HG02610 (cell line): ENCODE measurements at regions not wholly inside any gene's neighbourhood (a gene's known extent, or its start where the extent isn't known, plus 50 kb on each side); places are given as distances from the start of the nearest gene placed in this dataset.
"Not testable (repeated sequence)": the region's sequence is repeated elsewhere in the genome, so short reads cannot be mapped to it uniquely, and the experiment has no call there.

Source experiments
- ATAC-seq: cut with Tn5 transposase; IDR thresholded peaks from one replicate; pipeline ENCODE4 v1.9.1; 2021; ENCODE audit warnings: mild to moderate bottlenecking, moderate library complexity; ENCODE audit not compliant: unreplicated experiment

GRCh38 chr5:114957384-114957783, 212.3 kb downstream of the TRIM36 start:
- ATAC-seq: no peak

GRCh38 chr5:114953565-114953964, 216.1 kb downstream of the TRIM36 start:
- ATAC-seq: no peak

GRCh38 chr5:114952876-114953275, 216.8 kb downstream of the TRIM36 start:
- ATAC-seq: no peak

DNA sequence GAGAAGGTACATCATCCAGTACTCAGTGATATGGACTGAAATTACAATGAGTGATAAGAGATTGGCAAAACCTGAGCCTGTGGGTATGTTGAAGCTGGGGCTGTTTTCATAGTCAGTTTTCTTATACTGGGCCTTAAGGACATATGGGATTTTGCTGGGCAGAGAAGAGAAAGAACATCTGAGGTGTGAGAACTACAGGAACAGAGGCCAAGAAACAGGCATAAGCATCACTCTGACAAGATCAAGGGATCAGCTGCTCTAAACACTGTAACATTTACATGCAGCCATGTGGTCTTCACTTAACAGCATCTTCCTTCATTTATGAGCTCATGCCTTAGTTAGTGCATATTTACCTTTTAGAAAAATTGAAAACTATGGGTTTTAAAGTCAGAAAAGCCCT, 220.0 kb downstream of the TRIM36 start:
- no peak for ATAC-seq

DNA sequence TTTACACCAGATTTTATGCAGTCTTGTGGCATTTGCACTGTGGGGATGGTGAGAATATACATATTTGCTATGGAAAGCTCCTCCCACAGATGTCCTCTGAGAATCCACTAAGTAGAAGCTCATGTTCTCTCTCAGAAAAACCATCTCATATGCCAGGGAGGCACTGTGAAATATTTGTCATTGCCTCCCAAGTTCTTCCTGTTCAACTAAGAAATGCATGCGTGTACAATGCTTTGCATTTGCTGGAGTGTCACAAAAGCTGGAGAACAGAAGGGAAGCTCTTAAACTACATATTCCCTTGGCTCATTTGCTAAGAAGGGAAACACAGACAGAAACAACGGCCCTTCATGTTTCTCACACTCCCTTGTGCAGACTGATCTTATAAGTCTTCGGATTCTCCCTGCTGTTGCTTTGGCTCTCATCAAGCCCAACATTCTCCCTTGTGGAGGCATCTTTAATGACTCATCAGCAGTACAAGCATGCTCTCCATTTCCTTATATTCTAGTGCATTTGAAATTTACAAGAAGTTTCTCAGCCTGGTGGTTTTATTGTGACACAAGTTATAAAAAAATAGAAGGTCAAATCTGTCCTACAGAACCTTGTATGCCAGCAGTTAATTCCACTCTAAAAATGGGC, 220.6 kb downstream of the TRIM36 start:
- ATAC-seq: no peak

DNA sequence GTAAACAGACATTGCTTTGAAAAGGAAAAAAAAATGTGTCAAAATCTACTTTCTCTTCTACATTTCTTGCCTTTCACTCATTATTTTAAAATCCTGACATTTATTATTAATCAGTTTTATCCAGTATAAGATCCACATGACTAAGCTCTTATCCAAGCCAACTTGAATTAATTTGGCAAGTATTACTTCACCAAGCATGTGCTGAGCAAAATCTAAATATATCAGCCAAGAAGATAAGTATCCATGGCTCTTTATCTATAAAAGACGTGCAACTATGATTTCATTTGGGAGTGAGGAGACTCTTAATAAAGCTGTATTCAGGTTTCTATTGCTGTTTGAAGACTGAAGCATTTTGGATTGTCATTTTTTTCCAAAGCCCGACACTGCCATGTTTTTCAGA, 221.3 kb downstream of the TRIM36 start:
- ATAC-seq: no peak

GRCh38 chr5:114940709-114941108, 229.0 kb downstream of the TRIM36 start:
- no peak for ATAC-seq

DNA sequence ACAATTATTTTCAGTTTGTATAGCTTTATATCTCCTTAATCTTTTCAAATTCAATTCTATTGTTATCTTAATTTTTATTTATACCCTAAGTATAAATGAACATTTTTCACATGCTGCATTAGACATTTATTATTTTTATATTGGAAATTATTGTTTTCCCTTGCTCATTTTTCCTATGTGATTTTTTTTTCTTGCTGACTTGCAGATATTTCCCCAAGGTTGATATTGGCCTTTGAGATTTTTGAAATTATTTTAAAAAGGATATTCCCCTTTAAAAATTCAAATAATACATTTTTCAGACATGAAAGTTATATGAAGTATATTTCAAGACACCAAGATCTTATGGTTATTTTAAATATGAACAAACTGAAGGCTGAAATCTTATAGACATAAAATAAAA, 234.2 kb downstream of the TRIM36 start:
- no peak for ATAC-seq

DNA sequence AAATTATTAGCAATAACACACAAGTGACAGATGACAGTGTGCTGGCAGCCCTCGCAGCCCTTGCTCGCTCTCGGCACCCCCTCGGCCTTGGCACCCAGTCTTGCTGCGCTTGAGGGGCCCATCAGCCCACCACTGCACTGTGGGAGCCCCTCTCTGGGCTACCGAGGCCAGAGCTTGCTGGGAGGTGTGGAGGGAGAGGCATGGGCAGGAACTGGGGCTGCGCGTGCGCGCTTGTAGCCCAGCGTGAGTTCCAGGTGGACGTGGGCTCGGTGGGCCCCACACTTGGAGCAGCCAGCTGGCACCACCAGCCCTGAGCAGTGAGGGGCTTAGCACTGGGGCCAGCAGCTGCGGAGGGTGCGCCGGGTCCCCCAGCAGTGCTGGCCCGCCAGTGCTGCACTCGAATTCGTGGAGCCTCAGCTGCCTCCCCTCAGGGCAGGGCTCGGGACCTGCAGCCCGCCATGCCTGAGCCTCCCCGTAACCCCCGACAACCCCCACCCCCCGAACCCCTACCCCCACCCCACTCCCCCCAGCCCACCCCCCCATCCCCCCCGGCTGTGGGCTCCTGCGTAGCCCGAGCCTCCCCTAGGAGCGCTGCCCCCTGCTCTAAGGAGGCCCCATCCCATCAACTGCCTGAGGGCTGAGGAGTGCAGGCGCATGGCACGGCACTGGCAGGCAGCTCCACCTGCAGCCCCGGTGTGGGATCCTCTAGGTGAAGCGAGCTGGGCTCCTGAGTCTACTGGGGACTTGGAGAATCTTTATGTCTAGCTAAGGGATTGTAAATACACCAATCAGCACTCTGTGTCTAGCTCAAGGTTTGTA, 240.9 kb downstream of the TRIM36 start:
- ATAC-seq: no peak

DNA sequence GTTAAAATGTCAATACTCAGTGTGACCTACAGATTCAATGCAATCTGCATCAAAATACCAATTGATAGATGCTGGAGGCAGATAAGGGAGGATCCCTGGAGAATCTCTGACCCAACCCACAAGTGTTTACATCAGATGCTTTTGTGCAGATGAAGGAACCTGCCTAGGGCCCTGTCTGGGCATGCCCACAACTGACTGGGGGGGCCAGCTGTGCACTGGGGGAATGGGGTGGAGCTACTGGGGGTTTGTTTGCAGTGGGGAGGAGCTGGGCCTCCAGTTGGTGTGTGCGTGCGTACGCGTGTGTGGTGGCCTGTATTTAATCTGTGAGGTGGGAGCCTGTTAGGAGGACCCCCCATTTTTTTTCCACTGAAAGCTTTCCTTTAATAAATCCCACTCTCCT, 244.9 kb downstream of the TRIM36 start:
- ATAC-seq: no peak

GRCh38 chr5:114912189-114912920, 257.4 kb downstream of the TRIM36 start:
- no peak for ATAC-seq

- no peak for ATAC-seq
These were observed 259.0 kb downstream of the TRIM36 start for GRCh38 chr5:114910727-114911126.

DNA sequence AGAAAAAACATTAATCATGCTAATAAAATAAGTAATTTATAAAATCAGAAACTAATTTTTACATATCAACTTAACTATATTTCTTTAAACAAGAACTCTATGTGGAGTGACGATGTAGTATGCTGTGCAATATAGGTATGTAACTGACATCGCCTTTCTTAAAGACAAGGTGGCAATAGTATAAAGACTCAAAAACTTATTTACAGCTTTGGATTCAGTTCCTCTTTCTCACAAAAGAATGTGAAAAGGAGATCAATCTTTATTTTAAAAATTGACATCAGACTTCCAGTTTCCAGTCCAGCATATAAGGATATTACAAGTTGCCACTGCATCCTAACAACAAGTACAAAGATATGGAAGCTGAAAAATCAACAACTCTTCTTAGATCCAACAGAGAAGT, 260.3 kb downstream of the TRIM36 start:
- ATAC-seq: no peak

DNA sequence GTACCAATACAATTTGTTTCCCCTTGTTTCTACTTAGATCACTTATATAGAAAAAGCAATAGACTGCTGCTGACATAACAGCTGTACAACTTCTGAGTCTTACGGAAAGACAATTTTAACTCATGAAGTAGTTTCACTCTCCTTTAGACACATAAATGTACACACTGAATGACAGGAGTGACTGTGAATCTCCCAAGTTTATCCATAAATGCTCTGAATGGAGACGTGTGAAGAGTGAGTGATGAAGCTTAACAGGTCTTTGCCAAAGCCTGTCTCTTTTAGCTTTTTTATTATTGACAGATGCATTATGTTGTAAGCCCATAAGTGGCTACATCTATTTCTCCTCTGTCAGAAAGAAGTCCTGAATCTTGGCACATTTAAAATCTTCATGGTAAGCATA, 265.9 kb downstream of the TRIM36 start:
- ATAC-seq: no peak

GRCh38 chr5:114898602-114899001, 271.1 kb downstream of the TRIM36 start:
- ATAC-seq: no peak

- no peak for ATAC-seq
These were observed 286.0 kb downstream of the TRIM36 start for GRCh38 chr5:114883675-114884074.

GRCh38 chr5:114859438-114859735, 310.3 kb downstream of the TRIM36 start:
- ATAC-seq: no peak

DNA sequence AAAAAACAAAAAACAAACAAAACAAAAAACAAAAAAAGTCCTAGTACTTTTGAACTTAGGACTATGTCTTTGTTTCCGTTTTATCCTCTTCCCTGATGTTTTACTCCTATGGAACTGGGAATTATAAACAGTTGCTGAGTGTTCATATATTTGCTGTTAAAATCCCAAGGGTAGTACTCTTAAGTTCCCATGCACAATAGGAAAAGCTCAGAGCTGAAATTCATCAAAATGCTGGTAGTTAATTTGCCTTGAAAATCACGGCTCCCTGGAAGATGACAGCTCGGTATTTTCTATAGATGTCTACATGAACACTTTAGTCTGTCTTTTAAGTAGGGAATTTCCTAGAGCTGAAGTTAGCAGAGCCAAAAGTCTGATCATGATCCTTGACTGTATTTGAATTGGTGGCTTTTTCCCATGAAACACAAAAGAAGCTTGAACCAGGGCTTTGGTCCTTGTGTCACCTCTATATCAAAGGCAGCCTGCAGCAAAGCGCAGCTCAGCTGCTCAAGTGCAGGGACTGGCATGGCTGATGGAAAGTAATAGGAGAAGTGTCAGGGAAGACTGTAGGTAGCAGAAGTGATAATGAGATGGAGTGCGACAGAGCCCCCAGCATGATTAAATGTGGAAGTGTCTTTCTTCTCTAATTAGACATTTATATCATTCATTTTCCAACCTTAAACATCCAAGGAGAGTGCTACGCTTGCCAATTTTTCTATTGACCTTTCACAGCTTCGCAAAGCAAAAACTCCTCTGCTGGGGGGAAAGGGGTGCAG, 310.9 kb downstream of the TRIM36 start:
- no peak for ATAC-seq

- ATAC-seq: no peak
These were observed 311.7 kb downstream of the TRIM36 start for GRCh38 chr5:114857941-114858551.

DNA sequence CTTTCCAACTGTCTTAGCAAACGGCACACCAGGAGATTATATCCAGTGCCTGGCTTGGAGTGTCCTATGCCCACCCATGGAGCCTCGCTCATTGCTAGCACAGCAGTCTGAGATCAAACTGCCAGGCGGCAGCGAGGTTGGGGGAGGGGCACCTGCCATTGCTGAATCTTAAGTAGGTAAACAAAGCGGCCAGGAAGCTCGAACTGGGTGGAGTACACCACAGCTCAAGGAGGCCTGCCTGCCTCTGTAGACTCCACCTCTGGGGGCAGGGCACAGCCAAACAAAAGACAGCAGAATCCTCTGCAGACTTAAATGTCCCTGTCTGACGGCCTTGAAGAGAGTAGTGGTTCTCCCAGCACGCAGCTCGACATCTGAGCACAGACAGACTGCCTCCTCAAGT, 325.0 kb downstream of the TRIM36 start:
- not testable (repeated sequence) for ATAC-seq

DNA sequence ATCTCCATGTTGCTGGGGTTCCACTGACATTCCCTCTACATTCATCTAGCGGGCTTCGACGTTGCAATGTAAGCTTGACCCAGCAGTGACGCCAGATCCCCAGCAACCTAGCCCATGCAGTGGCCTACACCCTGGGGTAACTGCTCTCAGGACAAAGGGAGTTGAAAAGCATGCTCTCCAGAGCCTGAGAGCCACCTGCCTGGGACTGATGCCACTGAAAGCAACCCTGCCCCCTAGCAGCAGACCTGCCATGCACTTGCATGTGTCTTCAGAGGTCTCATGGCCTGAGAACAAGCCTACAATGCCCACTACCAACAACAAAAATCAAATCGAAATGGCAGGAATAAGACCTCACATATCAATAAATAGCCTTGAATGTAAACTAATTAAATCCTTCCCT, 330.3 kb downstream of the TRIM36 start:
- no peak for ATAC-seq
